AG04449 (cell line): ENCODE measurements at regions not wholly inside any gene's neighbourhood (a gene's known extent, or its start where the extent isn't known, plus 50 kb on each side); places are given as distances from the start of the nearest gene placed in this dataset.

Experiments
- CTCF ChIA-PET: fragments of 350-600 bp; formaldehyde crosslinking; extraction: SDS; loops from one replicate; lab custom pipeline; 2021; ENCODE audit warnings: antibody characterized with exemption; lab: Yijun Ruan, JAX
- POLR2A ChIA-PET: fragments of 400-600, 350-600 bp; formaldehyde crosslinking; extraction: SDS; loops from one replicate; lab custom pipeline; 2020; ENCODE audit warnings: antibody characterized with exemption, inconsistent platforms; lab: Yijun Ruan, JAX
- DNase-seq: peaks from one replicate; pipeline ENCODE4 v3.0.0-alpha.2; 2010; ENCODE audit warnings: low read depth, low spot score
- H3K4me3 ChIP-seq: 2 replicates; pipeline ENCODE4 v1.5.1; 2011; ENCODE audit warnings: low read depth, mild to moderate bottlenecking, control low read depth, low read length
- CTCF ChIP-seq: IDR thresholded peaks from one replicate; pipeline ENCODE4 v1.5.1; 2011; ENCODE audit warnings: mild to moderate bottlenecking, moderate library complexity, low read length, control low read depth, inconsistent platforms; ENCODE audit not compliant: insufficient read depth; ENCODE audit errors: missing control alignments

DNA sequence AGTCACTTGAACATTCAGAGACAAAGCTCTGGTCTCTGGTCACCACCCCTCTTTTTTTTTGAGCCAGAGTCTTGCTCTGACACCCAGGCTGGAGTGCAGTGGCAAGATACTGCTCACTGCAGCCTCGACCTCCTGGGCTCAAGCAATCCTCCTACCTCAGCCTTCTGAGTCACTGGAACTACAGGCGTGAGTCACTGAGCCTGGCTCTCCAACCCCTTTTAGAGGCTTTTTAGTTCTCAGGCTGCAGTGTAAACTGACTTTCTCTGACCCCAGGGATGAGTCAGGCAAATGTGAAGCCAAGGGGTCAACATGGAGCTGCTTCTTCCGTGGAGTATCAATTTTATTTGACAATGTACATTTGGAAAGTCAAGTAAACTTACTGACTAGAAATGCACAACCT is 229.2 kb downstream of the PTTG2 start:
- no peak for DNase-seq
- no peak for TF ChIP-seq CTCF
- ChIA-PET CTCF (interaction anchor here (0.8 to 2.3 kb wide), 5 partner anchors 10 to 488 kb away, joined by 3 to 10 read pairs (median 8); no protein-coding TSS in a partner anchor), POLR2A (interaction anchor here (0.6 kb wide), 1 partner anchor 555 kb away, joined by 3 read pairs; no protein-coding TSS in a partner anchor)
- no peak overlapping the region for H3K4me3 ChIP-seq

DNA sequence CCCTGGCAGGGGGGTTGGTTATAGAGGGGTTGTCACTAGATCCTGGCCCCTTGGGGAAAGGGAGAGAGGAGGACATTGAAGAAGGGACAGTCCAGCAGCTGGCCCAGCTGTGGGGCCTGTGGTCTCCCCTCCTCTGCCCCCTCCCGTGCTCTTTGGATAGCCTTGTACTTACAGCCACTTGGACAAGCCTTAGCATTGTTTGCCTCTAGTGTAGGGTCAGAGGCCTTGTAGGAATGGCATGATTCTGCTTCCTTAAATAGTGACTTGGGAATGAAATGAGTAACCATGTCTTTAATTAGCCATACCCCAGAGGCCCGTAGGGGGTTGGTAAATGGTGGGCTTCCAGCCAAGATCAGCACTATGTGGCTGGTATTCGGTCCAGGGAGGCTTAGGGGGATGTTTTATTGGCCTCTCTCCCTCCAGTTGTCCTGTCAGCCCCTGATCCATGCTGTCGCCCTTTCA is 230.6 kb downstream of the PTTG2 start:
- CTCF ChIA-PET: interaction anchor here (2.0 to 2.3 kb wide), 3 partner anchors 11 to 129 kb away, joined by 8 to 10 read pairs (median 10); no protein-coding TSS in a partner anchor
- DNase-seq: peak; percentile 54
- POLR2A ChIA-PET: no interaction called here
- no peak overlapping the region for H3K4me3 ChIP-seq
- TF ChIP-seq CTCF: no peak

DNA sequence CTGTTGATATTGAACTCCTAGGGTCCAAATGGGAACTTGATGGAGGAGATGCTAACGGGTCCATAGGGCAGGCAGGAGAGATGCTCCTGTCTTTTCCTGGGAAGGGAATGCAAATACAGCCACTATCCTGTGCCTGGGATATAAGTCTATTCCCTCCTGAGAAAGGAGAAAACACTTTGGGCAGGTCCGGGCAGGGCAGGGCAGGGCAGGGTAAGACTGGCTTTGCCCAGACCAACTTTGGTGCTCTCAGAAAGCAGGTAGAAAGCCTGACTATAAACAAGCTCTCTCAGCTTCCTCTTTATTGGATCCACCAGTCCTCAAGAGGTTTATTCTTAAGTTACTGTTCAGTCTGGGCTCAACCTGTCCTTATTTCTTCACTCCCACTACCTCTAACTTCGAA is 232.3 kb downstream of the PTTG2 start:
- H3K4me3 ChIP-seq: no peak overlapping the region
- CTCF ChIA-PET: interaction anchor here (1.3 to 2.9 kb wide), 2 partner anchors 13 to 538 kb away, joined by 3 to 9 read pairs; no protein-coding TSS in a partner anchor
- no peak for TF ChIP-seq CTCF
- POLR2A ChIA-PET: no interaction called here
- no peak for DNase-seq

DNA sequence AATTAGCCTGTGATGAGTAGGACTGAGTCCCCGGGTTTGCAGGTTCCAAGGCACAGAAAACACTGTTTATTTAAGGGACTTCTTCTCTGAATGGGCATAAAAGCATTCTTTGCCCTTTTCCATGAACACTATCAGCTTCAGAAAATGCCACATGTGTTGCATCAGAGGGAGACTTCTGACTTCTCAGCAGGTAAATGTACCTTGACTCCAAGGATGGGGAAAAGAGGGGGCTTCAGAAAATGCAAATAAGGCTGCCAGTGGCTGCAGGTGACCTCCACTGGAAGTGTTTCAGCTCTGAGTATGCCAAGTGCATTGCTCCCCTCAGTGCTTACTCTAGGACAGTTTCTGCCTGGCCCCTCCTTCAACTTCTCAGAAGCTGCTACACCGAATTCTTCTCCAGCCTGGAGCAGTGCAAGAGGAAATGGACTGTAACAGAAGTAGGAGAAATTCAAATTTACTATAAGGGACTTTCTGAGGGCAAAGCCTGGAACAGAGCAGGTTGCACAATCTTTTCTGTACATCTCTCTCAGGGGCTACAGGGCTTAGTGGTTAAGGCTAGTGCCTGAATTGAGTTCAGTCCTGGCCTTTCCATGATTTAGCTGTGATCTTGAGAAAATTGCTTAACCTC is 233.2 kb downstream of the PTTG2 start:
- POLR2A ChIA-PET: no interaction called here
- H3K4me3 ChIP-seq: no peak overlapping the region
- CTCF ChIA-PET: interaction anchor here (0.6 to 2.9 kb wide), 3 partner anchors 14 to 1494 kb away, joined by 3 to 9 read pairs (median 3); no protein-coding TSS in a partner anchor
- TF ChIP-seq CTCF: no peak
- DNase-seq: no peak

DNA sequence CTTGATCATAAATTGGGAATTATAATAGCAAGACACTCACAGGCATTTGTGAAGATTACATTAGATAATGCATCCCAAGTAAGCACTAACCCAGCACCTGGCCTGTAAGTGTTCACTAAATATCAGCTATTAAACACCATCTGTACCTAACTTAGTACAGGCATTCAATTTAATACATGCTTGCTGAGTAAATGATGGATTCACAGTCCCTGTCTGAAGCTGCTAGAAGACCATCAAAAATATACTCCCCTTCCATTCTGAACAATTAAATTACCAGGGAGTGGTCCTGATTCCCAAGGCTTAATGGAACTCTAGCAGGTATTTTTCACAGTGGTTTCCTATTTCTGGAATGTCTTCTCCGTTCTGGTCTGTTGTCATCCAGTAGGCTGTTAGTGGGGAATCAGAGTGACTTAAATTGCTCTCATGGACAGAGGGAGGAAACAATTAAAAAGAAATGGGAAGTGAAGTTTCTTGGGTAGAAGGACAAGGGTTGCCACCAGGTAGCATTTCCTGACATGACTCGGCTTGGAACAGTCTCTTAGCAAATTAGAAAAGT is 233.9 kb downstream of the PTTG2 start:
- no peak overlapping the region for H3K4me3 ChIP-seq
- no peak for DNase-seq
- ChIA-PET CTCF (interaction anchor here (2.9 kb wide), 1 partner anchor 15 kb away, joined by 9 read pairs; no protein-coding TSS in a partner anchor), POLR2A (no interaction called here)
- TF ChIP-seq CTCF: no peak

DNA sequence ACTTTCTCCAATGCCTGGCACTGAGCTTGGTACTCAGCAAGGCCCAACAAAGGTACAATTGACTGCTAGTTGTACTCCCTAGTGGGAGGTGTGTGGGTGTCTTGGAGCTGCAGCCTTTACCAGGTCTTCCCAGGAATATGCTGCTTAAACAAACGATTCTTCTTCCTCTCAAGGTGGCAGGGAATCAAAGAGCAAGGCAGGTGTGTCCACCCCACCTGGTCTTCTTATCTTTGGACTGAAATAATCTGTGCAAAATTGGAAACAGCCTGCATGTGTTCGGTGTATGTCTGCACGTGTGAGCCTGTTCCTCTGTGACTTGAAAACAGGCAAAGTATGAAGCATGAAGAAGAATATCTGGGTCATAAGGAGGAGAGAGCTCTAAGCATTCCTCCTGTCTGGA is 235.3 kb downstream of the PTTG2 start:
- DNase-seq: no peak
- H3K4me3 ChIP-seq: no peak overlapping the region
- POLR2A ChIA-PET: no interaction called here
- CTCF ChIA-PET: interaction anchor here (0.7 kb wide), 1 partner anchor 124 kb away, joined by 3 read pairs; no protein-coding TSS in a partner anchor
- TF ChIP-seq CTCF: no peak
